ENCODE measurements at regions not wholly inside any gene's neighbourhood (a gene's known extent, or its start where the extent isn't known, plus 50 kb on each side); places are given as distances from the start of the nearest gene placed in this dataset.

DNA sequence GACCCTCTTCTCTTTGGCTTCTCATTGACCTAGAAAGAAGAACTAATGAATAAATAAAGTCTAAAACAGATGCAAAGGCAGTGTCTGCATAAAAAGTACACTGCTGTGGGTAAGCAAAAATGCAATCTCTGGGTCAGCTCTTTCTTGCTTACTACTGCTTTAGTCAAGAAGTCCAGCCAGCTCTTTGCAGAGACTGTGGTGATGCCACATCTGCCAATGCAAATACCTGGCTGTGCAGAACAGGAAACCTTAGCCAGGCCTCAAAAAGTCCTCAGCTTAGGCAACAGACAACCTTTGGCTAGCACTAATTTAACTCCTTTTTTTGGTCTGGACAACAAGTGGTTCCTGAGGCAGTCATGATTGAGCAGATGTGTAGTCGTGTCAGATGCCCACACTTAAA, 73.6 kb upstream of the RND3 start:
- TF ChIP-seq CTCF (IDR thresholded peaks at IDR 0.05; ENCODE audit: borderline replicate concordance, control extremely low read depth, extremely low read depth, insufficient read depth, missing control alignments), result no peak
- in situ Hi-C loops (cut with MboI; ENCODE audit: low sequenced_read_pairs, unreplicated experiment), result no loop called here
- DNase-seq (ENCODE audit: low spot score), result no peak

DNA sequence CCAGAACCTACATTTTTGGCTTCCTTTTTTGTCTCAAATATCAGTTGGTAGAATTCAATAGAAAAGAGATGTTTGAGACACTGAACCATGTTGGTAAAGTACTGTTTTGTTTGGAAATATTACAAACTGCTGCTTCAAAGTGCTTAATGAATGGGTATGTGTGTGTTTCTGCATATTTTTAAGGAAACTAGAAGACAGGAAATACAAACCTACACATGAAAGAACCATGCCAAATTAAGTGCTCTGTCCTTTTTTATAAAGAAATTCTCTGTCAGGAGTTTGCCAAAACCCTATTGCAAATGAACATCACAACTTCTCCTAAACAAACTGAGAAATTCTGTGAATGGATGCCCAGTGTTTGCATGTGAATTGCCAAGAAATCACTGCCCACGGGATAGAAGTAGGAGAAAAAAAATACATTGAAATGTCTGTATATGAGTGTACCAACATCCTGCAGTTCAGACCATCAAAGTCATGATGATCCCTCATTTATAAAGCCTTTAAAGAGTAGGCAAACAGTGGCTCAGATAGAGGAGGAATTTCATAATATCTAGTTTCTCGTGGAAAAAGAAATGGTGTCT, 69.6 kb upstream of the RND3 start:
- no peak for TF ChIP-seq CTCF (IDR thresholded peaks at IDR 0.05; ENCODE audit: borderline replicate concordance, control extremely low read depth, extremely low read depth, insufficient read depth, missing control alignments)
- in situ Hi-C loops (cut with MboI; ENCODE audit: low sequenced_read_pairs, unreplicated experiment), result no loop called here
- no peak for DNase-seq (ENCODE audit: low spot score)

- no peak for DNase-seq (ENCODE audit: low spot score)
- in situ Hi-C loops (cut with MboI; ENCODE audit: low sequenced_read_pairs, unreplicated experiment), result no loop called here
- TF ChIP-seq CTCF (IDR thresholded peaks at IDR 0.05; ENCODE audit: borderline replicate concordance, control extremely low read depth, extremely low read depth, insufficient read depth, missing control alignments), result no peak
Observed at GRCh38 chr2:150555611-150556356, 68.3 kb upstream of the RND3 start.

- DNase-seq (ENCODE audit: low spot score), result no peak
- in situ Hi-C loops (cut with MboI; ENCODE audit: low sequenced_read_pairs, unreplicated experiment), result no loop called here
- TF ChIP-seq CTCF (IDR thresholded peaks at IDR 0.05; ENCODE audit: borderline replicate concordance, control extremely low read depth, extremely low read depth, insufficient read depth, missing control alignments), result no peak
Observed at GRCh38 chr2:150554046-150554445, 66.6 kb upstream of the RND3 start.

GRCh38 chr2:150552041-150552820, 64.8 kb upstream of the RND3 start:
- no peak for TF ChIP-seq CTCF (IDR thresholded peaks at IDR 0.05; ENCODE audit: borderline replicate concordance, control extremely low read depth, extremely low read depth, insufficient read depth, missing control alignments)
- no peak for DNase-seq (ENCODE audit: low spot score)
- in situ Hi-C loops (cut with MboI; ENCODE audit: low sequenced_read_pairs, unreplicated experiment), result no loop called here

DNA sequence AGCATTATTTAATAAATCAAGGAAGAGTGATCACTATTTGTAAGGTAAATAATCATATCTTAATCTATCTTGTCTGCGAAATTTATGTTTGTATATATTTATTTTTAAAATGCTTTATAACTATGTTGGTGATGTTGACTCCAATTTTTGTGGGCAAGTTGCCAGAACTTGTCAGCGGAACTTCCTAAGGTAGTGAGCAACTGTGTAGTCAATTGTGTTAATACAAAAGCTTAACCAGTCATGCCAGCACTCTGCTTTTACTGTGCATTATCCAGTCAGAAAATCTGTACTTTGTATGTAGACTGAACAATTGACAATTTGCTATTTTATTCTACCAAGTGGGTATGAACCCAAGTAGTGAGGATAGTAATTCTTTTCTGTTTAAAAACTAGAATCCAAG, 61.9 kb upstream of the RND3 start:
- TF ChIP-seq CTCF (IDR thresholded peaks at IDR 0.05; ENCODE audit: borderline replicate concordance, control extremely low read depth, extremely low read depth, insufficient read depth, missing control alignments), result no peak
- in situ Hi-C loops (cut with MboI; ENCODE audit: low sequenced_read_pairs, unreplicated experiment), result no loop called here
- DNase-seq (ENCODE audit: low spot score), result no peak

All from GM13976 (cell line).